ENCODE measurements at regions not wholly inside any gene's neighbourhood (a gene's known extent, or its start where the extent isn't known, plus 50 kb on each side); places are given as distances from the start of the nearest gene placed in this dataset.
"Not testable (repeated sequence)": the region's sequence is repeated elsewhere in the genome, so short reads cannot be mapped to it uniquely, and the experiment has no call there.

DNA sequence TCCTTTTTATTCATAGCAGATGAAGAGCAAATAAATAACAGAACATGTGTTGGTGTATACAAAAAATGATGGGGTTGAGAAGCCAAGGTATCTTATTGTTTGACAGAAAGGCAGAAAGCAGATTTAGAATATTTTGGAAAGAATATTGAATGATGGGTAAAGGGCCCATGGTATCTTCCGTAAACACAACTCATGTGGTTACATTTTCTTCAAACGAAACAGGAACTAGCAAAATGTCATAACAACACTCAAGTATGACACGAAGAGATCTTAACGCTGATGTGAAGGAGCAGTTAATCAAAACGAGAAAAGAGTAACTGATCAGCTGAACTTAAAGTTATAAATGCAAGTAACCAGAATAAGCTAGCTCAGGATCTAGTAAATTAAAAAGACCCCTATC, 195.7 kb upstream of the GK2 start:
- DNase-seq, result no peak

DNA sequence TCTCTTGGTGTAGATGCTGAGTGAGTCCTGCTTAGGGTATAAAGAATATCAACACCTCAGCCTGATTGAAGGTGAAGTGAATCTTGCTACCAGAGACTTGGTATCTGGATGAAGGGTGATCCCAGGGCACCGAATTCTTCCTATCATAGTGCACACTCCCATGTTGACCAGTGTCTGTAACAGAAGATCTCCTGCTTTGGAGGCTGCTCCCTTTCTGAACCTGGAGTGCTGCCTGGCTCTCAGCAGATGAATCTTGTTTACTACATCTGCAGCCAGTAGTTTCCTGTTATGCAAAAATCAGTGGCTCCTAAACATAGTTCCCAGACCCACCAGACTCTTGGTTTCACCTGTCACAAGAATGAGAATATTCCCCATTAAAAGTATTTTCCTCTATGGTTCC, 191.7 kb upstream of the GK2 start:
- no peak for DNase-seq

DNA sequence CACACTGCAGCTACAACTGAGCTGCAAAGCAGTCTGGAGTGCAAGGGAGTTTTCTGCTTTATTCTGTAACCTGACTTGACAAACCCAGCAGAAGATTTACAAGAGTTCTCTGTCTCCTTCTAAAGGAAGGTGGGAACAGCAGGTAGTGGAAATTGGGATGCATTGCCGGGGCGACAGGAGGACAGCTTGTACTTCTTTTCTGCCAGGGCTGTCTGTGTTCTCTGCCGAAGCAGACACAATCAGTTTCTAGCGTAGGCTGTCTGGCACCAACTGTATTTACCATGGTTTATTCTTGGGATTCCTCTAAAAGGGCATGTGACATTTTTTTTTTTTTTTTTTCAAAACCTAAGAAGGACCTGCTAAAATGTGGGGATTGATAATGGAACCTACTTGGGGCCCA, 190.8 kb upstream of the GK2 start:
- no peak for DNase-seq

DNA sequence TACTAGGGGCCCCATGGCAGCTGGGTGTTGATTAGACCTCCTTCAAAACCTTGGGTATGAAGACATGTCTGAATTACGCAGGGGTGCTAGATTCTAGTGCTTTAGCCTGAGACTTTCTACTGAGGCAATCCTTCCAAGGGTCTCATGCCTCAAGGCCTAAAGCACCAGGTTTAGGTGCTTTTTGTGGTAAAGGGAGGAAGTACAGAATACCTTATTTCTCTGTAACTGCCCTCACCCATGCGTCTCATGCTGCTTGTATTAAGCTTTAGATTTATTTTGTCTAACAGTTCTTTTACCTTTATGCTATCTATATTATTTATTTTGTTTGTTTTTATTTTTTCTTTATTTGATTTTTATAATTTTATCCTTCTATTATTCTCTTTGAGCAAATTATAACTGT, 190.2 kb upstream of the GK2 start:
- DNase-seq, result no peak

DNA sequence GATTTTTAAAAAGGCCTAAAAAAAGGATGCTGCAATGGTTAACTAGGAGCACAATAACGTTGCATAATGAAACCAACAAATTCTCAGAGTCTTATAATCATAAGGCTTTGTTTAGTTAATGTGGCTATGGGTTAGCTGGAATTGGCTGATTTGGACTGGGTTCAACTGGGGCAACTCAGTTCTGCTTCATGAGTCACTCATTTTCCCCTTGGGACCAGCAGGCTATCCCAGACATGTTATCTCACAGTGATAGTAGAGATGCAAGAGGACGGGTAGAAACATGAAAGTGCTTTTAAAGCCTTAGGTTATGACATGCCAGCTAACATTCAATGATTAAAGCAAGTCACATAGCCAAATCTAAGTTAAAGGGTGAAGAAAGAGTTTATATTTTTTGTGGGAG, 189.2 kb upstream of the GK2 start:
- no peak for DNase-seq

DNA sequence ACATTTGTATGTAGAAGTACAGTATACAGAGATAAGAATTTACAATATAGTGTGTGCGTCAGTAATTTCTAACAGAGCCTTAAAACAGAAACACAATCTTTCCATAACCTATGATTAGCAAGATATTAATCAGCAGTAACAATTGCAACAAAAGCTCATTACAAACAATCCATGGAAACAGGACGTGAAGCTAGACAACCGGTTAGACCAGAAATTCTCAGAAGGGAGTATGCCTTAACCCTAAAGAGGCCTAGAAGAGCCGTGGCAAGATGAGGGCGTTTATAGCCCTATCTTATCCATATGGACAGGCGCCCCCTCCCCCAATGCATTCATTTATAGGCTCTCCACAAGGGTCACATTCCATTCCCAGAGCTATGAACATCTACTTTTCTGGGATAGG, 184.2 kb upstream of the GK2 start:
- DNase-seq, result not testable (repeated sequence)

DNA sequence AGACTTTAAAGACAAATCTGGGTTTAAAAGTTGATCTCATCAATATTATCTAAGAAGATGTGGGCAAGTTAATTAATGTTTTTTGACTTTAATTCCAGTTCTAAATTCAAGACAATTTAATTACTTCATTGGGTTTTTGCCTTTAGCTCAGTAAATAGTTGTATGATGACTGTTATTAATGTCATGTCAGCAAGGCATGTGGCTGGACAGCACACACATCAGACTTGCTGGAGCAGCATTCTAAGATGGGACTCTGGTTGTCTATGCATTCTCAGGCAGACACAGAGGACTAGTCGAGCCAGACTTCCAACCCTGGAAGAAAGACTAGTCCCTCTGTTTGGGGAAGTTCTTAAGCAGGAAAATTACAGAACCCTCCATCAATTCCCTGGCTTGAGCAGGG, 180.7 kb upstream of the GK2 start:
- DNase-seq, result no peak

DNA sequence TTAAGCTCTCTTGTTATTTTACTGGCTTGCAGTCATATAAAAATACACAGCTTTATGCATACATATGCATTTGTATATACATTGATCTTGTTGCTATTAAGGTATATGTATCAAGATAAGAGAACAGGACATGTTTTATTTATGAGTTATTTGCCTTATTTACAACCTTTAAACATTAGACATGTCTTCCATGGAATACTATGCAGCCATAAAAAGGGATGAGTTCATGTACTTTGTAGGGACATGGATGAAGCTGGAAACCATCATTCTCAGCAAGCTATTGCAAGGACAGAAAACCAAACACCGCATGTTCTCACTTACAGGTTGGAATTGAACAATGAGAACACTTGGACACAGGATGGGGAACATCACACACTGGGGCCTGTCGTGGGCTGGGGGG, 179.2 kb upstream of the GK2 start:
- not testable (repeated sequence) for DNase-seq

DNA sequence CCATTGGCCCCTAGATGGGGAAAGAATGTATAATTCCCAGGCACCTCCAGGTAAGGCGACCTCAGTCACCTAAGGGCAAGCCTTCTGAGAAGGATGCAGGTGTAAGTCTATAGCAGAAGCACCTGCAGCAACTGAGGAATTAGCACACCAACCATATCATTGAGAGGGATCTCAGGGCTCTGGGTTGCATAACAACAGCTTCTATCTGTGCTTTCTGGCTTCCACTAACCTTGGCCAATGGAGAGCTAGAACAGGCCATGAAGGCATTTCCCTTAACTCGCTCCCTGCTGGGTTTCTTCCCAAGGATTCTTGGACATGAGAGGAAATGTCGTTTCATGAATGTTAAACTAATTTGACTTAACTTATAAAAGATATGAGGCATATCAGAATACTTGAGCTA, 177.8 kb upstream of the GK2 start:
- DNase-seq, result no peak

DNA sequence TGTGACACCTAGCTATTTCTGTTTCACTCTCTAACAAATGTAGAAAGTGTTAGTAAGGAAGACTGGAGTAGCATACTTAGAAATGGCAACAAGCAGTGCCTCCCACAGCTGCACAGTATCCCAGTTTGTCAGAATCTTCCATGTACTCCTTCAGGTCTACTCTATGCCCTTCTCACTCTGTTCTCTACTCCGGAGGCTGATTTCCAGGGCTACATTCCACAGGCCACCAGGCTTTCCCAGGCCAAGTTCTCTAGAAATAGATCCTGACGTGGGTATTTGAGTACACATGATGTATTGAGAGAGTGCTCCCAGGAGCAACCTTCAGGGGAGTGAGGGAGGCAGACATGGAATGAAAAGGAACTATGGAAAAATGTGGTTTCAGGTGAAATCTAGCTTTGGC, 177.3 kb upstream of the GK2 start:
- DNase-seq, result no peak

DNA sequence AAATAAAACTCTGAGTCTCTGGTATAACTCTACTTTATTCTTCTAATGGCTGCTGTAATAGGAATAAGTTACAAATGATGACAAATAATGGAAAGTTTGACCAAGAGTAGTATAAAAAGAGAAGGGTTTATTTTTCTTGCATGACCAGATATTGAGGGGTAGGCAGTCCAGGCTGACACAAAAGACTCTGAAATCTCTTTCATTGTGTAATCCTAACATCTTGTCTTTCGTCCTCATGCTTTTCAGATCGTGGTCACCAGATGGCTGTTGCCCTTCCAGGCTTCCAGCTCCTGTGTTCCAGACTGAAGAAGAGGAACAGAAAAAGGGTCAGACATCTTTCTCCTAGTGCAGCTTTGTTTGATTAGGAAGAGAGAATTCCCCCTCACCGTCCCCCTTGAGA, 176.9 kb upstream of the GK2 start:
- no peak for DNase-seq

DNA sequence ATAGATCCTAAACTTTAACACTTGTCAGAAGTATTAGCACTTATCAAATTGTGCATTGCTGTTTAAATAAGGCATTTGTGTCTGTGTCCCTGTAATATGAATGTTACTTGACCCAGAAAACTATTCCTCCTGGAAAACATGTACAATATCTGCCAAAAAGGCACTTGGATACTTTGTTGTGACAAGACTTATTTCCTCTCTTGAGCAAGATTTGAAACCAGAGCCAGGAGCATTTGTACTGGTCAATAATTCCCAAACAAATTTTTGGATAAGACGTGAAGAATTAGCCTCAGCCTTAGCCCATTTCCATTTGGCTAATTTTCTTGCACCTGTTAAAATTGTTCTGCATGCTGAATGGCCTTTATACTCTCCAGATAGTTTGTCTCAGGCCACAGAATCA, 176.3 kb upstream of the GK2 start:
- DNase-seq, result no peak

DNA sequence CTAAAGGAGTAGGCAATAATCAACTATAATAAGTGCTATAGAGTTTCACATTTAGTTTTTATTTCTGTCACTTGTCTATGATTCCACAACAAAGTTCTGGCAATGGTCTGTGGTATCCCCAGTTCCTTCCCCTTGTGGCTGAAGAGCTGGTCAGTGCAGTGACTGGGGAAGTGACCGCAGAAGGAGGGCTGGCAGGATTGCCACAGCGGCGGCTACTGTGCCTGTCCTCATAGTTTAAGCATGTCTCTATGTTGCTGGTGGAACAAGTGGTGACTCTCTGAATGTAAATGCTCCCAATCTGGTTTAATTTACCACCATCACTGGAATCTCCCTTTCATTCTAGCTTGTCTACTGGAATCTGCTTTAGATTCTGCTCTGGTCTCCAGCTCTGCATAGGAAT, 170.6 kb upstream of the GK2 start:
- DNase-seq, result no peak

DNA sequence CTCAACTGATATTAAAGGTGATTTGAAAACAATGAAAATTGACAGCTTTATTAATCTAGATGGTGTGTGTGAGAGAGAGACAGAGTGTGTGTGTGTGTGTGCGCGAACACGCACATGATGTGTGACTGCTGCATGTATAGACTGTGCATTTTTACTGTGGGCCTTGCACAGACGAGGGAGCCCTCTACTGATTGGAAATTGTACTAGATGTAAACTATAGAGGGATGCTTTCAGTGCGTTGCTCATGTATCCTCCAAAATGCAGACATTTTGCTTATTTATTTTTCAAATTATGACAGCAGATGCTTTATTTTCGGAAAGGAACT, 168.4 kb upstream of the GK2 start:
- DNase-seq, result peak; percentile 15

DNA sequence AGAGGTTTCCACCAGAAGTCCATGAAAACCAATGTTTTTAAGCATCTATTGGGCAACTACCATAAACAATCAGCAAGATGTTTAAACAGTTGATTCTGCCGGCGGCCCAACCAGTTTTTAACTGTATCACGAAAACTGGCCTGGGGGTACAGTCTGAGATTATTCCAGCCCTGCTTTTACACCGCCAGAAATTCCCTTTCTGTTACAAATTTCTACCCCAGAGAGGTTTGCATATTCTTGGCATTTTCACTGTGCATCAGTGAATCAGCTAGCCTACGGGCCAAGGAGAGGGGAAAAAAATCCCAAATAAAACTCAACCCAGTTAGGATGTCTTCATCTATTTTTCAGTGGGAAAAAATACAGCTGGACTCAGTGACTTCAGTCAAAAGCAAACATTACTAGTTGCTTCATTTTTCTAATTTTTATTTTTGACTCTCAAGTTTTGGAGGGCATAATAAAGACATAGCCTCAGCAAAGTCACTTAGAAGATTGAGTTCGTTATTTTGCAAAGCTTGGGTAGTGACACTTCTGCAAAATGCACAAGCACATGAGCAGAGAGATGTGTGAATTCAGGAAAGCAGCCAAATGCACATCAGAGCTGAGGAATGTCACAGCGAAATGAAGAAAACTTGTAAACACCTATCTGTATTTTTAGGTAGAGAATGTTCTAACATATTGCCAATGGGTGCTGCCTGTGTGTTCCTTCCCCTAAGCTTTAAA, 167.8 kb upstream of the GK2 start:
- DNase-seq, result no peak

DNA sequence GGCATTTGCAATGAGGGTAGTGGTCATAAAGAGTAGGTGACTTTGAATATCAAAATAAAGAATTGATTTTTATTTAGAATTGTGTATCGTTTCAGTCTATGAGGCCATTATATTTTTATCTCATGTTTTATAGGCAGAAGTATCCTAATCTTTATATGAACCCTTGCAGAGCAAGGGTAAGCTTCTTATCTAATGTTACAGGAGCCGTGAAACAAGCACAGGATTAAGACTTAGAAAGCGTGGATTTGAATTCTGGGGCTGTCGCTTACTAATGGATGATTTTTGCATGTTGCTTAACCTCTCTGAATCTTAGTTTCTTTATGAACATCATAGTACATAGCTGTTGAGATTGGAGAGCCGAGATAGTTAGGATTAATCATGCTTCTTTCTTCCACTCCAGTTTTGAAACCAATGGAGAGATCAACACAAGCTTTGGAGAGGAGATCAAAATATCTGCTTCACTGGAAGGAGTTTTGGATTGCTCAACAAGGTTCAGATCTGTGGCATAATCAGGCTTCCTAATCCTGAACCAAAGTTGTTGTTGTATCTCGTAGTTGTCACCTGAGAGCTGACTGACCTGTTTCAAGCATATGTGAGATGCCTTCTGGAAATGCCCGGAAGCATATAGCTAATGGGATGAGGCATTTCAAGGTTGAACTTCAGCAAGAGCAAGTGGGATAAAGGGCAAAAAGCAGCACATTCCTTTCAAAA, 166.9 kb upstream of the GK2 start:
- DNase-seq, result no peak

DNA sequence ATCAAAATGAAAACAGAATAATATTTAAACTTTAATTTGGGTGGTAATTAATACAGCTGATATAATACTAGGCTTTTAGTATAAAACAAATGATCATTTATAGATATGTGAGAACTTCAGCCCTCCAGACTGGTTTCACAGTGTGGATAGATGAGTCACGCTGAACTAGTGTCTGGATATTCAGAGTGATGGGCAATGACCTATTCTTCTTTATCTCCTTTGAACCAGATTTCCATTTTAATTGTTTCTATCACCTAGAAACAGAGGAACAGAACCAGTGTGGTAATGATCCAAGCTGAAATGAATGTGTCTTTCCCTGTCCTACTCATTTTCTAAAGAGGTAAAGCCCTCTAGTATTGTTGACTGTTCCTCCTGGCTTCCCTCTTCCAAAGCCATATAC, 155.2 kb upstream of the GK2 start:
- no peak for DNase-seq

DNA sequence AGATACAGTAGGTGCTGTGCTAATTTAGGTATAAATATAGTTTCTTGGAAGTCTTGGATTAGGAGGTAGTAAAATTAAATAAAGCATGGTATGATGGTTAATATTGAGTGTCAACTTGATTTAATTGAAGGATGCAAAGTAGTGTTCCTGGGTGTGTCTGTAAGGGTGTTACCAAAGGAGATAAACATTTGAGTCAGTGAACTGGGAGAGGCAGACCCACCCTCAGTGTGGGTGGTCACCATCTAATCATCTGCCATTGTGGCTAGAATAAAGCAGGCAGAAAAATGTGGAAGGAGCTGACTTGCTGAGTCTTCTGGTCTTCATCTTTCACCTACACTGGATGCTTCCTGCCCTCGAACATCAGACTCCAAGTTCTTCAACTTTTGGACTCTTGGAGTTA, 153.7 kb upstream of the GK2 start:
- DNase-seq, result no peak

DNA sequence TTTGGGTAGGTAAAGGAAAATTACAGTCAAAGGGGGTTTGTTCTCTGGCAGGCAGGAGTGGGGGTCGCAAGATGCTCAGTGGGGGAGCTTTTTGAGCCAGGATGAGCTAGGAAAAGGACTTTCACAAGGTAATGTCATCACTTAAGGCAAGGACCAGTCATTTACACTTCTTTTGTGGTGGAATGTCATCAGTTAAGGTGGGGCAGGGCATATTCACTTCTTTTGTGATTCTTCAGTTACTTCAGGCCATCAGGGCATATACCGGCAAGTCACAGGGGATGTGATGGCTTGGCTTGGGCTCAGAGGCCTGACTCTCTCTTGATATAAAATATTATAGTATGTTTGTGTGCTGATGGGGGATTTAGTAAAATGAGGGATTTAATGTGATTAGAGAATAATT, 151.4 kb upstream of the GK2 start:
- not testable (repeated sequence) for DNase-seq

DNA sequence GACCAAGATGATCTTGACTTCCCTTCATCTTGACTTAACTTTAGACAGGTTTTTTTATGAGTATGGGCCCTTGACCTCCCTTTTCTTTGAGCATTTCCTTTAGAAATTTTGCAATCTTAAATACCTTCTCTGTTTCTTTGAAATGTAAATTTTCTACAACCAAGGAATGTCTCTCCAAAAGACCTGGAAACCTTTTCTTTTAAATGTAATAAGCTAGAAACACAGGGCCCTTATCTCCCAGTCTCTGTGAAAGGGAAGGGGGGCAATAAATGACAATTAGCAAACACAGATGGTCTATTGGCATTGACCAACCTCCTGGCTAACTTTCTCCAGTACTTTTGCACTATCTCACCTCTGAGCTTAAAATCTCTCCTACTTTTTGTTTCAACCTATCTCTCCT, 144.3 kb upstream of the GK2 start:
- no peak for DNase-seq

DNA sequence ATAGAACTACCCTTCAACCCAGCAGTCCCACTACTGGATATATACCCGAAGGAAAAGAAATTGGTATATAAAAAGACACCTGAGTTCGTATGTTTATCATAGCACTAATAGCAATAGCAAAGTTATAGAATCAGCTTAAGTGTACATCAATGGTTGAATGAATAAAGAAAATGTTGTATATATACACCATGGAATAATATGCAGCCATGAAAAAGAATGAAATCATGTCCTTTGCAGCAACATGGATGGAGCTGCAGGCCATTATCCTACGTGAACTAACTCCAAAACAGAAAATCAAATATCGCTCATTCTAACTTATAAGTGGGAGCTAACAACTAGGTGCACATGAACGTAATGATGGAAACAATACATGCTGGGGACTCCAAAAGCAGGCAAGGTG, 143.5 kb upstream of the GK2 start:
- no peak for DNase-seq

DNA sequence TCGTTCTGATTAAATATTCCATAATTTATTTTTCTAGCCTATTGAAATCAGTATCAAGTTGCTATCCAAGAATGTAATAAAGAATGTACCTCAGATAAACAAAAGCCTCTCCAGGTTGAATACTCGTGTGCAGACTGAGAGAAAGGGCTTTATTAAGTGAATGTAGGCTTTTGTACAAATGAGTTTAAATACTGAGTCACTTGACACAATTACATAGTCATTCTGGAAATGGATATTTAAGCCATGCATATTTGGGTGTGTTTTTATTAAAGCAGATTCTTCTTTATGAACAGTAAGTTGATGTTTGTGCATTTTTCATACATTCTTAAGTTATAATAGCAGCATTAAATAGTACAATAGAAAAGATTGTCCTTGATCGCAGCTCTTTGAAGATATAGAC, 139.8 kb upstream of the GK2 start:
- no peak for DNase-seq

DNA sequence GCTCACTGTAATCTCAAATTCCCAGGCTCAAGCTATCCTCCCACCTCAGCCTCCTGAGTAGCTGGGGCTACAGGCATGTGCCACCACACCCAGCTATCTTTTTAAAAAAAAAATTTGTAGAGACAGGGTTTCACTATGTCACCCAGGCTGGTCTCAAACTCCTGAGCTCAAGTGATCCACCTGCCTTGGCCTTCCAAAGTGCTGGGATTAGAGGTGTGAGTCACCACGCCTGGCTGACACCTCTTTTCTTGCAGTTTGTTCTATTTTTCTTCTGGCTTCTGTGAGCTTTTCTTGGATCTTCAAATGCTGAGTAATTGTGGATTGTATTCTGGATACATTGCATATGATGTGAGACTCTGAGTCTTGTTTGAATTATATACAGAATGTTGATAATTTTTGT, 137.3 kb upstream of the GK2 start:
- DNase-seq, result not testable (repeated sequence)

DNA sequence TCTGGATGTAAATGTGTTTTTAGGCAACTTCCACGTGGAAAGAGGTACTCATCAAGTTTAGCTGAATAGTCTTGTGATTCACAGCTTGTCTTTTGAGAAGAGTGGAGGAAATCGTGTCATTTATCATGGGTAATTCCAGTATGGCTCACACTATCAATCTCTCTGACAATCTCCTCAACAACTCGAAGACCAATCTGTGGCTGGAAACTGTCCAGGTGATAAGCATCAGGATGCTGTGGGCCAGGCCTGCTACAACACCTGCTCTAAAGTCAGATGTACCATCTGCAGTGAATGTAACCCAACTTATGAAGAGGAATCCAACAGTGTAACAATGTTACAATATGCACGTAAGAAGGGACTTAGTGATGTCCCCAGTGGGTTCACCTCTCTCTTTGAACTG, 132.1 kb upstream of the GK2 start:
- no peak for DNase-seq

DNA sequence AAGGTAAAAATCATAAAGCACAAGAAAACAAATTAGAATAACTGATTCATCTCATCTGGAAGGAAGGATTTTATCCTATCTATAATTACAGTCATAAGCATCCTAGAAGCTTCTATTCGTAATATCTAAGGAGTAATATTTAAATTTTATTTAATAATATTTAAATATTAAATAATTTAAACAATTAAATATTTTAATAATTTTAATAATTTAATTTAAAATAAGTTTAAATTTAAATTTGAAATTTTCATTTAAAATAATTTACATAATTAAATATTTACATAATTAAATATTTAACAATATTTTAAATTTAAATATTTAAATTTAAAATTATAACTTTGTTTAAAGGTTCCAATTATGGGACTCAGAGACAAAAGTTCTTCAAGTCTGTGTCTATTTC, 127.5 kb upstream of the GK2 start:
- DNase-seq, result no peak
